NT2/D1 (cell line): ENCODE measurements at regions not wholly inside any gene's neighbourhood (a gene's known extent, or its start where the extent isn't known, plus 50 kb on each side); places are given as distances from the start of the nearest gene placed in this dataset.
"Not testable (repeated sequence)": the region's sequence is repeated elsewhere in the genome, so short reads cannot be mapped to it uniquely, and the experiment has no call there.

Source experiments
- DNase-seq: peaks from one replicate; pipeline ENCODE4 v3.0.0-alpha.2; 2011; ENCODE audit warnings: low read depth, low spot score
- H3K27me3 ChIP-seq: 2 replicates; pipeline ENCODE4 v1.6.0; 2011; ENCODE audit warnings: mild to moderate bottlenecking; ENCODE audit not compliant: insufficient read length, insufficient read depth
- H3K36me3 ChIP-seq: 2 replicates; pipeline ENCODE4 v1.6.1; 2011; ENCODE audit warnings: mild to moderate bottlenecking, low read length, mixed read lengths; ENCODE audit not compliant: insufficient read depth, insufficient read length
- H3K4me1 ChIP-seq: 2 replicates; pipeline ENCODE4 v1.5.1; 2011; ENCODE audit not compliant: insufficient read depth, insufficient read length
- H3K4me3 ChIP-seq: 2 replicates; pipeline ENCODE4 v1.5.1; 2011; ENCODE audit warnings: low read depth; ENCODE audit not compliant: insufficient read length
- H3K9ac ChIP-seq: 2 replicates; pipeline ENCODE4 v1.6.0; 2011; ENCODE audit warnings: low read depth; ENCODE audit not compliant: insufficient read length
- H3K9me3 ChIP-seq: 2 replicates; pipeline ENCODE4 v1.5.1; 2011; ENCODE audit warnings: mild to moderate bottlenecking, low read length; ENCODE audit not compliant: insufficient read depth
- SUZ12 ChIP-seq: IDR thresholded peaks from 2 replicates; pipeline ENCODE4 v1.6.1; 2011; ENCODE audit not compliant: insufficient read length, insufficient read depth; ENCODE audit errors: extremely low read depth
- YY1 ChIP-seq: IDR thresholded peaks from 2 replicates; pipeline ENCODE4 v1.6.1; 2011; ENCODE audit not compliant: insufficient read length, insufficient read depth
- ZNF274 ChIP-seq: IDR thresholded peaks from 2 replicates; pipeline ENCODE4 v1.6.1; 2011; ENCODE audit warnings: mild to moderate bottlenecking, low read depth, low read length

DNA sequence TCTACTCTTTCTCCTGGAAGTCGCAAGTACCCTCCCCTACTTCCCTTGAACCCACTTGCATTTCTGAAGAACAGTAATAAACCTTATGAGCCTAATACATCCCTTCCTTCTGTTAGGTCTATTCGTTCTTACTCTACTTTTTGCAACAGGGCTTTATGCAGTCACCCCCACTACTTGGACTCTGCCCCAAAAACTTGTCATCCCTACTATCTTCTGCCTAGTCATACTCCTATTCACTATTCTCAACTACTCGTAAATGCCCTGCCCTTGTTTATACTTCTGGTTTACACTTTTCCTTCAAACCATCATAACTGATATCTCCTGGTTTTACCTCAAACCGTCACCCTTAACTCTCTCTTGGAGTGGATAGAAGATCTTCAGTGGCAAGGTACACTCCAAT lies 55.2 kb upstream of the SLIT2 start:
- Histone ChIP-seq H3K4me3 (no peak overlapping the region), H3K36me3 (no peaks in the 10 kb centered on the region), H3K4me1 (no peaks in the 10 kb centered on the region), H3K9me3 (peaks cover 3% of the 10 kb centered on the region), H3K27me3 (no peaks in the 10 kb centered on the region), H3K9ac (no peak overlapping the region)
- no peak for DNase-seq
- TF ChIP-seq ZNF274 (no peak), YY1 (no peak), SUZ12 (no peak)

DNA sequence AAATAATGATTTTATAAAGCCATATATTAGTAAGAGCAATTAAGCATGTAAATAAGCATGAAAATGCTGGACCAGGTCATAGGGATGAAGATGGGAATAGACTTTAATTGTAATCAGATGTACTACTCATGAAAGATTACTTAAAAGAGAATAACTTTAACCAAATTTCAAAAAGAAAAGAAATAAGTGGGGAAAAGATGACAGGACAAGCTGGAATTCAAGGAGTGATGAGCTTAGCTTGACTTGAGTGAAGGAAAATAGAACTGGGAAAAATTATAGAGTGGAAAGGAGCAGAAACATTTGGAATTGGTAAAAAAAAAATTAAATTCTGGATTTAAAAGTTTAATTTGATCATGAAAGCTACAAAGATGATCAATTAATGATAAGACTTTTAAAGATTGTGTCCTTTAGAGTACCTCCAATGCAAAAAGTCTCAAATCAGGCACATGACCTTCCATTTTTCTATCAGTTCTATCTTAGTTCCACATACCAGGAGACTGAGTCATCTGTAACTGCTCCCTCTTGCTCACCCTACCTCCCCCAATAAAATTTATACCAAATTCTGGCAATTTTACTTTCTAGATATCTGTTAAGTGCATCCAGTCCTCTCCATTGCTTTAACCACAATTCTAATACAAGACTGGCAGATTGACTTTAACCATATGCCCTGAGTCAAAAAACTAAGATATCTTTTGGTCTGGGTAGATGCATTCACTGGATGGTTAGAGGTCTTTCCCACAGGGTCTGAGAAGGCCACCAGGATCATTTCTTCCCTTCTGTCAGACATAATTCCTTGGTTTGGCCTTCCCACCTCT lies 56.4 kb upstream of the SLIT2 start:
- Histone ChIP-seq H3K4me3 (no peak overlapping the region), H3K36me3 (no peaks in the 10 kb centered on the region), H3K9me3 (peaks cover 13% of the 10 kb centered on the region), H3K4me1 (no peaks in the 10 kb centered on the region), H3K9ac (no peak overlapping the region), H3K27me3 (no peaks in the 10 kb centered on the region)
- DNase-seq = no peak
- TF ChIP-seq ZNF274 (no peak), SUZ12 (no peak), YY1 (no peak)

DNA sequence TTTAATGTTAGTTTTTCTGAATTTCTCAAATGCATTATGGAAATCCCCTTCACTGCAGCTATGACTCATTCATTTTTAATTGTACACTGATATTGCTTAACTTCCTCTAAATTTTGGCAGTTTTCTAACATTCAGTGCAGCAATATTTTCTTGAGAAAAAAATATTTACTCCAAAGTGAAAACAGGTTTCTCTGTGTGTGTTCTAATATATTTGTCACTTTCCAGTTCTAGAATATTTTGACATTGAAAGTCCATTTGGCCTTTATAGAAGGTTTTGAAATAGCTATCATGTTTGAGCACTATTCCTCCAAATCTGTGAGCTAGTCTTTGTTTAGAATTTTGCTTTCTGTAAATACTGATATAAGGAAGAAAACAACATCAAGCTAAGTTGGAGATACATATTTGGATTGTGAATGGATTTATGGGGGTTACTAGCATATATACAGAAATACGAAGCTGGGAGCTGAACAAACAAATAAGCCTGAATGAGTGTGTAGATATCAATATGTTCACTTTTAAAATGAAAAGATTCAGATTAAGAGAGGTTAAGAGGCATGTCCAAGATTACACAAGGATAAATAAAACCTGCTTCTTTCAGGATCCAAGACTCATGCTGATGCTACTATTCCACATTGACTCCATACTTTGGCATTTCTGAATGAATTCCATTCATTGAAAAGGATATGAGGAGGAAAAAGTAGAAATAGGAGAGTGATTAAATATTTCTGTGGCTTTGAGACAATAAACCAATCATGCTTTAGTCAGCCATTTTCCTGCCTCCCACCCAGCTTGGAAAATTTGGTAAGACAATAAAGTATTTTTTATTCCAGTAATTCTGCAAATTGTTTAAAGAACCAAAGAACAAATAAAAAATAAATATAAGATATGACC lies 57.3 kb upstream of the SLIT2 start:
- Histone ChIP-seq H3K4me3 (no peak overlapping the region), H3K4me1 (no peaks in the 10 kb centered on the region), H3K9me3 (peaks cover 13% of the 10 kb centered on the region), H3K36me3 (no peaks in the 10 kb centered on the region), H3K27me3 (no peaks in the 10 kb centered on the region), H3K9ac (no peak overlapping the region)
- DNase-seq = no peak
- TF ChIP-seq ZNF274 (no peak), YY1 (no peak), SUZ12 (no peak)

DNA sequence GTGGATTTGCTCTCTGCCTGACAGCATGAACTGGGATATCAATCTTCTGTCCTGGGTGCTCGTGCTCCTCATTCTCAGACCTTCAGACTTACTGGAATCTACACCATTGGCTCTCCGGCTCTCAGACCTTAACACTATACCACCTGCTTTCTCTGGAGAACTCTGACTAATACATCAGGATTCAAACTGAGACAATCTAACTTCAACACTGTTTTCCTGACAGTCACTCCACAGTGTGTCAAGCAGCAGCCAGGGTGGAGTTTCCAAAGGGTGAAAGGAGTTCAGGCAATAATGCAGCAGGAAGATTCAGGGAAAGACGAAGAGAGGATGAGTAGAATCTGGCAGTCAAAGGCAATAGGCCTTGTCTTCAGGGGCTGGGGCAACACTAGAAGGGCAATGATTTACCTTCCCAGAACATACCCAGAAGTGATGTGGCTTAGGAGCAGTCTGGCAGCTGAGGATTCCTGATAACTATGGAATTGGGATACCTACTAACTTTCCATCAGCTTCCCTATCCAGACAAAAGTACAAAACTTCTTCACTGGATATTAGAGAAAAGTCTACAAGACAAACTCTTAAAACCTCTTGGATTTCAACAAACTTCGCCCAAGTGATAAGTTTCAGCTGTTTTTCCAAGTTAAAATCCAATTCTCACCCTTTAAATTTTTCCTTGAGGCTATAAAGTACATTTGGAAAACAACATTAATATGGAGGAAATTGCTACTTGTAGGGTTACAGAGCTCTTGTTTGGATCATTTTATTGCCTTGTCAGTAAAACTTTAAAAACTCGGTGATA lies 58.4 kb upstream of the SLIT2 start:
- Histone ChIP-seq H3K27me3 (no peaks in the 10 kb centered on the region), H3K9me3 (peaks cover 13% of the 10 kb centered on the region), H3K36me3 (no peaks in the 10 kb centered on the region)

DNA sequence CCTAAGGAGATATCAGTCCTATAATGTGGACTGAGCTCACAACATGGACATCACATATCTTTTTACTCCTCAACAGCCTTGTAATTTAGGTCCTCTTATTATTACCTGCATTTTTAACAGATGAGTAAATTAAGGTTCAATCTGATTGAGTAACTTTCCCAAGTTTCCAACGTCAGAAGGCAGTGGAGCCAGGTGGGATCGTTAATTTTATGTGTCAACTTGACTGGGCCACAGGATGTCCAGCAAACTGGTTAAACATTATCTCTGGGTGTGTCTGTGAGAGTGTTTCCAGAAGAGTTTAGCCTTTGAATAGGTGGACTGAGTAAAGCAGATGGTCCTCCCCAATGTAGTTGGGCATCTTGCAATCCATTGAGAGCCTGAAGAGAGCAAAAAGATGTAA lies 59.0 kb upstream of the SLIT2 start:
- Histone ChIP-seq H3K4me3 (no peak overlapping the region), H3K27me3 (no peaks in the 10 kb centered on the region), H3K36me3 (no peaks in the 10 kb centered on the region), H3K9ac (no peak overlapping the region), H3K4me1 (no peaks in the 10 kb centered on the region), H3K9me3 (peaks cover 13% of the 10 kb centered on the region)
- no peak for TF ChIP-seq YY1
- TF ChIP-seq SUZ12 = no peak
- no peak for TF ChIP-seq ZNF274
- no peak for DNase-seq

More for the DNA sequence above, 58.4 kb upstream of the SLIT2 start:
- no peak for DNase-seq
- no peak overlapping the region for H3K9ac ChIP-seq
- H3K4me1 ChIP-seq = no peaks in the 10 kb centered on the region
- TF ChIP-seq YY1 (no peak), ZNF274 (no peak), SUZ12 (no peak)
- no peak overlapping the region for H3K4me3 ChIP-seq

DNA sequence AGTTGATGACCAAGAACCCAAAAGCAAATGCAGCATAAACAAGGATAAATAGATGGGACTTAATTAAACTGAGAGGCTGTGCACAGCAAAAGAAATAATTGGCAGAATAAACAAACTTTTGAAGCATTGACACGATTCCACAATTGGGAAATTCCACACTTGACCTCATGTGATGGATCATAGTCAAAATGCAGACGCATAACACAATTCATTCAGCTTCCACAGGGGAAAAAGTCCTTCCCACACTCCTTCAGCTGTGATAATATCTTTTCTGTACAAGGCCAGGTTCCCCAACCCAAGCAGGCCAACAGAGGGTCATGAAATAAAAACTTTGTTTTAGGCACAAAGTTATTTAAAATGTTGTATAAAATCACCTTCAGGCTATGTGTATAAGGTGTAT lies 66.6 kb upstream of the SLIT2 start:
- H3K9me3 ChIP-seq = no peaks in the 10 kb centered on the region
- H3K4me1 ChIP-seq = no peaks in the 10 kb centered on the region
- H3K9ac ChIP-seq = no peak overlapping the region
- no peaks in the 10 kb centered on the region for H3K36me3 ChIP-seq
- H3K4me3 ChIP-seq = no peak overlapping the region
- TF ChIP-seq SUZ12 = no peak
- TF ChIP-seq ZNF274 = no peak
- TF ChIP-seq YY1 = no peak
- no peak for DNase-seq
- H3K27me3 ChIP-seq = no peaks in the 10 kb centered on the region

DNA sequence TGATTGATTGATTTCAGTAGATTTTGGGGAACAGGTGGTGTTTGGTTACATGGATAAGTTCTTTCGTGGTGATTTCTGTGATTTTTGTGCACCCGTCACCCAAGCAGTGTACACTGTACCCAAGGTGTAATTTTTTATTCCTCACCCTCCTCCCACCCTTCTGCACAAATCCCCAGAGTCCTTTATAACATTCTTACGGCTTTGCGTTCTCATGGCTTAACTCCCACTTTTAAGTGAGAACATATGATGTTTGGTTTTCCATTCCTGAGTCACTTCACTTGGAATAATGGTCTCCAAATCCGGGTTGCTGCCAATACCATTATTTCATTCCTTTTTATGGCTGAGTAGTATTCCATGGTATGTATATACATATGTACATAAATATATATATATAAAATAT lies 68.6 kb upstream of the SLIT2 start:
- H3K36me3 ChIP-seq, DNase-seq, H3K27me3 ChIP-seq, H3K9me3 ChIP-seq, H3K4me3 ChIP-seq, H3K4me1 ChIP-seq, H3K9ac ChIP-seq: not testable (repeated sequence)
